Testis (tissue), 2 donors: ENCODE measurements at regions not wholly inside any gene's neighbourhood (a gene's known extent, or its start where the extent isn't known, plus 50 kb on each side); places are given as distances from the start of the nearest gene placed in this dataset.

Experiments used
- DNase-seq: peaks from one replicate; pipeline ENCODE4 v3.0.0-alpha.2; 2019
- H3K27ac ChIP-seq, 2 donors: fragments of 200-600 bp; sonication (generic); one replicate each; pipeline ENCODE4 v1.5.1; 2019
- H3K27me3 ChIP-seq: fragments of 200-600 bp; sonication (generic); one replicate; pipeline ENCODE4 v1.5.1; 2019
- H3K36me3 ChIP-seq: fragments of 200-600 bp; sonication (generic); one replicate; pipeline ENCODE4 v1.5.1; 2017; ENCODE audit warnings: low read depth; ENCODE audit errors: missing control alignments
- H3K4me1 ChIP-seq: fragments of 200-600 bp; sonication (generic); one replicate; pipeline ENCODE4 v1.5.1; 2019
- H3K4me3 ChIP-seq, 2 donors: fragments of 200-600 bp; sonication (generic); one replicate each; pipeline ENCODE4 v1.5.1; 2017 to 2019
- H3K9me3 ChIP-seq: fragments of 200-600 bp; sonication (generic); one replicate; pipeline ENCODE4 v1.5.1; 2017
- CTCF ChIP-seq, 3 experiments: fragments of 450-650 bp in 2 of 3; fragments of 200-600 bp in 1 of 3; sonication (generic) in 1 of 3; IDR thresholded peaks; one replicate each; pipeline ENCODE4 v1.5.1; 2016 to 2019; ENCODE audit warnings: antibody characterized with exemption in 3 of 3, mild to moderate bottlenecking in 2 of 3, moderate library complexity in 1 of 3
- POLR2A ChIP-seq: fragments of 450-650 bp; IDR thresholded peaks from one replicate; pipeline ENCODE4 v1.6.1; 2017; ENCODE audit warnings: antibody characterized with exemption, mild to moderate bottlenecking, moderate library complexity
- WGBS, 2 donors: methylation state at CpG; one replicate each; pipeline ENCODE4 v1.1.5; 2018; 5-methylcytosine and 5-hydroxymethylcytosine counted together
- intact Hi-C: fragments of 100-400 bp; cut with DNase I; formaldehyde crosslinking; loops from one replicate; pipeline ENCODE4 v1.15.1; 2023; ENCODE audit warnings: low total_unique reads

DNA sequence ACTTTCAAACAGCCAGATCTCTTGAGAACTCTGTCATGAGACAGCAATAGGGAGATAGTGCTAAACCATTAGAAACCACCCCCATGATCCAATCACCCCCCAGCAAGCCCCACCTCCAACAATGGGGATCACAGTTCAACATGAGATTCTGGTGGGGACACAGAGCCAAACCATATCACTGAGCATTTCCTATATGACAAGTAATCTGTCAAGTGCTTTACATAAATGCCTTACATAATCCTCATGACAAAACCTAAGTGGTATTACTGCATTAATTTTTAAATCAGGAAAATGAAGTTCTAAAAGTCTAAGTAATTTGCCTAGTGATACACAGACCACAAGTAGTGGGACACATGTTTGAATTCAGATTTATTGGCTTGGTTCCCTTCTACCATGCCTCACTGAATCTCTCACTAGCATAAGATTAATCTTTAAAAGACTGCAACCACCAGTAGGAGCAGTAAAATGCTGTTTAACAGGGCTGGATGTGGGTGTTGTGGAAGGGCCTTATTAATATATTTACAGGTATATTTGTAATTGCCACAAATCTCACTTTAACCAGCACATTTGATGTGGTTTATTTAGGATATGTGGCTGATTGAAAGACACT lies 323.1 kb upstream of the FBXO33 start:
- H3K36me3 ChIP-seq = no peaks in the 10 kb centered on the region
- no peak overlapping the region for H3K27ac ChIP-seq
- H3K27me3 ChIP-seq = no peaks in the 10 kb centered on the region
- no peaks in the 10 kb centered on the region for H3K4me1 ChIP-seq
- DNase-seq = no peak
- no peak overlapping the region for H3K4me3 ChIP-seq
- no peaks in the 10 kb centered on the region for H3K9me3 ChIP-seq
- intact Hi-C loops = no loop called here
- no peak for TF ChIP-seq CTCF (IDR thresholded peaks at IDR 0.05)
- TF ChIP-seq POLR2A = no peak

DNA sequence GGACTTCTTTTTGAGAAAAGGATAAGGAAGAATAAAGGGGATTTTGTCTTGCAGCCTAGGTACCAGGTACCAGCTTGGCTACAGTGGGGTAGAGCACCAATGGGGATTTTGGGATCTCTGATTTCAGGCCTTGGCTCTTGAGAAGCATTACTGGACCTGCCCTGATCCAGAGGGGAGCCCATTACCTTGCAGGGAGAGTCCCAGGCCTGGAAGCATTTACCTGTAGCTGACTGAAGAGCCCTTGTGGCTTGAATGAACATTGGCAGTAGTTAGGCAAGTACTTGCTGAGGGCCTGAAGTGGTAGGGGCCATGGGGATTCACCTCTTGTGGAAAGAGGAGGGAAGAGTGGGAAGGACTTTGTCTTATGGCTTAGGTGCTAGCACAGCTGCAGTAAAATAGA lies 308.2 kb upstream of the FBXO33 start:
- TF ChIP-seq POLR2A = no peak
- TF ChIP-seq CTCF (IDR thresholded peaks at IDR 0.05) = no peak
- H3K4me1 ChIP-seq = no peaks in the 10 kb centered on the region
- H3K27ac ChIP-seq = no peak overlapping the region
- no peaks in the 10 kb centered on the region for H3K36me3 ChIP-seq
- intact Hi-C loops = no loop called here
- no peaks in the 10 kb centered on the region for H3K9me3 ChIP-seq
- no peak for DNase-seq
- no peak overlapping the region for H3K4me3 ChIP-seq
- H3K27me3 ChIP-seq = no peaks in the 10 kb centered on the region

- Histone ChIP-seq H3K27me3 (no peaks in the 10 kb centered on the region), H3K4me1 (no peaks in the 10 kb centered on the region), H3K9me3 (no peaks in the 10 kb centered on the region), H3K36me3 (no peaks in the 10 kb centered on the region), H3K27ac (no peak overlapping the region), H3K4me3 (no peak overlapping the region)
- DNase-seq = no peak
- 86 to 100% methylated on average over 1 to 2 of the region's 2 CpGs for WGBS, 2 donors
- no peak for TF ChIP-seq POLR2A
- no peak for TF ChIP-seq CTCF (IDR thresholded peaks at IDR 0.05)
- intact Hi-C loops = no loop called here
These were observed 307.6 kb upstream of the FBXO33 start for GRCh38 chr14:39739796-39740195.

GRCh38 chr14:39734306-39734705 lies 302.1 kb upstream of the FBXO33 start:
- intact Hi-C loops = no loop called here
- TF ChIP-seq CTCF (IDR thresholded peaks at IDR 0.05) = no peak
- TF ChIP-seq POLR2A = no peak
- no peaks in the 10 kb centered on the region for H3K4me1 ChIP-seq
- no peak overlapping the region for H3K4me3 ChIP-seq
- no peaks in the 10 kb centered on the region for H3K36me3 ChIP-seq
- DNase-seq = no peak
- H3K27ac ChIP-seq = no peak overlapping the region
- no peaks in the 10 kb centered on the region for H3K27me3 ChIP-seq
- H3K9me3 ChIP-seq = no peaks in the 10 kb centered on the region

- no peak overlapping the region for H3K4me3 ChIP-seq
- DNase-seq = no peak
- no peaks in the 10 kb centered on the region for H3K4me1 ChIP-seq
- no peaks in the 10 kb centered on the region for H3K9me3 ChIP-seq
- intact Hi-C loops = no loop called here
- WGBS, 2 donors = 100% methylated on average over 1 of the region's 1 CpG
- H3K27ac ChIP-seq = no peak overlapping the region
- H3K36me3 ChIP-seq = no peaks in the 10 kb centered on the region
- H3K27me3 ChIP-seq = no peaks in the 10 kb centered on the region
- TF ChIP-seq POLR2A (no peak), CTCF (IDR thresholded peaks at IDR 0.05) (no peak)
These were observed 301.5 kb upstream of the FBXO33 start for GRCh38 chr14:39733741-39734140.
